Astrocyte (in vitro differentiated cells and primary cell): ENCODE measurements at regions not wholly inside any gene's neighbourhood (a gene's known extent, or its start where the extent isn't known, plus 50 kb on each side); places are given as distances from the start of the nearest gene placed in this dataset.

ENCODE experiments used
- CTCF ChIP-seq: IDR thresholded peaks from 2 replicates; pipeline ENCODE4 v1.5.1; 2011; ENCODE audit warnings: low read depth, mild to moderate bottlenecking, inconsistent platforms, low read length, moderate library complexity; ENCODE audit not compliant: insufficient read depth
- EZH2 ChIP-seq: IDR thresholded peaks from 2 replicates; pipeline ENCODE4 v1.6.1; 2012; ENCODE audit warnings: mild to moderate bottlenecking, low read length, inconsistent platforms; ENCODE audit not compliant: insufficient read depth

- no peak for TF ChIP-seq CTCF
- no peak for TF ChIP-seq EZH2
Observed at GRCh38 chr11:91755951-91756707, 468.5 kb upstream of the FAT3 start.
